Mesodermal cell (in vitro differentiated cells): ENCODE measurements at regions not wholly inside any gene's neighbourhood (a gene's known extent, or its start where the extent isn't known, plus 50 kb on each side); places are given as distances from the start of the nearest gene placed in this dataset.

Experiments
- H3K27ac ChIP-seq: 2 replicates; pipeline ENCODE4 v1.7.0; 2013; ENCODE audit warnings: mild to moderate bottlenecking, low read depth, low read length, moderate library complexity; ENCODE audit not compliant: severe bottlenecking
- H3K36me3 ChIP-seq: 2 replicates; pipeline ENCODE4 v1.7.1; 2013; ENCODE audit warnings: mild to moderate bottlenecking, low read length, moderate library complexity; ENCODE audit not compliant: control insufficient read depth, insufficient read depth
- H3K4me1 ChIP-seq: one replicate; pipeline ENCODE4 v1.7.1; 2013; ENCODE audit warnings: mild to moderate bottlenecking, low read length; ENCODE audit not compliant: insufficient read depth, control insufficient read depth, poor library complexity, severe bottlenecking
- H3K4me3 ChIP-seq: 2 replicates; pipeline ENCODE4 v1.7.0; 2013; ENCODE audit warnings: low read length, control low read depth, mild to moderate bottlenecking; ENCODE audit not compliant: insufficient read depth, poor library complexity, severe bottlenecking; ENCODE audit errors: extremely low read depth
- H3K9me3 ChIP-seq: 2 replicates; pipeline ENCODE4 v1.7.1; 2013; ENCODE audit warnings: mild to moderate bottlenecking, low read length, moderate library complexity; ENCODE audit not compliant: control insufficient read depth
- WGBS, 2 experiments: methylation state at CpG; one replicate each; pipeline ENCODE4 v1.1.5; 2013; ENCODE audit warnings: missing lambda C conversion rate in 2 of 2; ENCODE audit not compliant: insufficient coverage in 2 of 2; 5-methylcytosine and 5-hydroxymethylcytosine counted together

GRCh38 chr6:56377295-56377694, 129.9 kb upstream of the COL21A1 start:
- H3K36me3 ChIP-seq, result no peaks in the 10 kb centered on the region
- H3K9me3 ChIP-seq, result no peaks in the 10 kb centered on the region
- H3K4me3 ChIP-seq, result no peak overlapping the region
- no peak overlapping the region for H3K27ac ChIP-seq
- H3K4me1 ChIP-seq, result peaks cover 5% of the 10 kb centered on the region
- 100% methylated on average over 1 of the region's 2 CpGs; no CpG with 5 or more reads in 1 of the 2 experiments for WGBS, 2 experiments

- H3K9me3 ChIP-seq, result no peaks in the 10 kb centered on the region
- 87 to 100% methylated on average over 2 to 3 of the region's 3 CpGs for WGBS, 2 experiments
- peaks cover 3% of the 10 kb centered on the region for H3K4me1 ChIP-seq
- no peak overlapping the region for H3K4me3 ChIP-seq
- no peak overlapping the region for H3K27ac ChIP-seq
- no peaks in the 10 kb centered on the region for H3K36me3 ChIP-seq
Measured at GRCh38 chr6:56375806-56376205, 128.4 kb upstream of the COL21A1 start.

GRCh38 chr6:56374841-56375369, 127.5 kb upstream of the COL21A1 start:
- H3K9me3 ChIP-seq, result no peaks in the 10 kb centered on the region
- WGBS, 2 experiments, result 93 to 95% methylated on average over 2 to 4 of the region's 4 CpGs
- H3K36me3 ChIP-seq, result no peaks in the 10 kb centered on the region
- peaks cover 7% of the 10 kb centered on the region for H3K4me1 ChIP-seq
- H3K4me3 ChIP-seq, result no peak overlapping the region
- H3K27ac ChIP-seq, result no peak overlapping the region

GRCh38 chr6:56372406-56372995, 125.1 kb upstream of the COL21A1 start:
- no peaks in the 10 kb centered on the region for H3K36me3 ChIP-seq
- H3K27ac ChIP-seq, result no peak overlapping the region
- WGBS, 2 experiments, result 80% methylated on average over 1 of the region's 3 CpGs; no CpG with 5 or more reads in 1 of the 2 experiments
- H3K4me1 ChIP-seq, result peaks cover 7% of the 10 kb centered on the region
- H3K4me3 ChIP-seq, result no peak overlapping the region
- no peaks in the 10 kb centered on the region for H3K9me3 ChIP-seq

- Histone ChIP-seq H3K36me3 (no peaks in the 10 kb centered on the region), H3K4me3 (no peak overlapping the region), H3K9me3 (no peaks in the 10 kb centered on the region), H3K27ac (no peak overlapping the region), H3K4me1 (peaks cover 7% of the 10 kb centered on the region)
- 100% methylated on average over 1 of the region's 2 CpGs for WGBS, 2 experiments
Measured at GRCh38 chr6:56370561-56371211, 123.3 kb upstream of the COL21A1 start.

GRCh38 chr6:56370127-56370540, 122.8 kb upstream of the COL21A1 start:
- Histone ChIP-seq H3K4me1 (peaks cover 7% of the 10 kb centered on the region), H3K9me3 (no peaks in the 10 kb centered on the region), H3K27ac (no peak overlapping the region), H3K4me3 (no peak overlapping the region), H3K36me3 (no peaks in the 10 kb centered on the region)
- 65 to 67% methylated on average over 3 to 5 of the region's 10 CpGs for WGBS, 2 experiments

- Histone ChIP-seq H3K9me3 (no peaks in the 10 kb centered on the region), H3K27ac (no peak overlapping the region), H3K4me1 (peaks cover 12% of the 10 kb centered on the region), H3K4me3 (no peak overlapping the region), H3K36me3 (no peaks in the 10 kb centered on the region)
- WGBS, 2 experiments, result 100% methylated on average over 1 of the region's 3 CpGs; no CpG with 5 or more reads in 1 of the 2 experiments
Measured at GRCh38 chr6:56368491-56368890, 121.1 kb upstream of the COL21A1 start.

- 60 to 92% methylated on average over 1 to 2 of the region's 6 CpGs for WGBS, 2 experiments
- no peak overlapping the region for H3K27ac ChIP-seq
- H3K9me3 ChIP-seq, result no peaks in the 10 kb centered on the region
- no peak overlapping the region for H3K4me3 ChIP-seq
- peaks cover 12% of the 10 kb centered on the region for H3K4me1 ChIP-seq
- H3K36me3 ChIP-seq, result no peaks in the 10 kb centered on the region
Measured at GRCh38 chr6:56366141-56366852, 118.9 kb upstream of the COL21A1 start.

GRCh38 chr6:56364827-56365339, 117.5 kb upstream of the COL21A1 start:
- WGBS, 2 experiments, result 88 to 100% methylated on average over 1 of the region's 2 CpGs
- Histone ChIP-seq H3K4me1 (peaks cover 5% of the 10 kb centered on the region), H3K27ac (no peak overlapping the region), H3K4me3 (no peak overlapping the region), H3K9me3 (no peaks in the 10 kb centered on the region), H3K36me3 (no peaks in the 10 kb centered on the region)

GRCh38 chr6:56364431-56364826, 117.0 kb upstream of the COL21A1 start:
- peaks cover 5% of the 10 kb centered on the region for H3K4me1 ChIP-seq
- H3K4me3 ChIP-seq, result no peak overlapping the region
- no peaks in the 10 kb centered on the region for H3K36me3 ChIP-seq
- no peak overlapping the region for H3K27ac ChIP-seq
- H3K9me3 ChIP-seq, result no peaks in the 10 kb centered on the region
